ENCODE measurements at regions not wholly inside any gene's neighbourhood (a gene's known extent, or its start where the extent isn't known, plus 50 kb on each side); places are given as distances from the start of the nearest gene placed in this dataset.

GRCh38 chr22:27501191-27501936, 300.2 kb downstream of the MN1 start:
- no peak for DNase-seq (ENCODE audit: low read depth, low spot score)
- H3K36me3 Mint-ChIP-seq (ENCODE audit: low read depth) = no peaks in the 10 kb centered on the region
- peaks cover 6% of the 10 kb centered on the region for H3K27me3 Mint-ChIP-seq (ENCODE audit: low read depth)
- peak overlapping the region; percentile 48 for H3K27ac Mint-ChIP-seq (ENCODE audit: unreplicated experiment)
- no peak for TF ChIP-seq CTCF (conservative IDR thresholded peaks at IDR 0.05)
- H3K4me1 Mint-ChIP-seq = peaks cover 16% of the 10 kb centered on the region
- H3K9me3 Mint-ChIP-seq = peaks cover 2% of the 10 kb centered on the region
- no peak overlapping the region for H3K4me3 Mint-ChIP-seq

GRCh38 chr22:27502327-27502726, 299.2 kb downstream of the MN1 start:
- no peak overlapping the region for H3K4me3 Mint-ChIP-seq
- H3K9me3 Mint-ChIP-seq = peaks cover 2% of the 10 kb centered on the region
- H3K4me1 Mint-ChIP-seq = peaks cover 11% of the 10 kb centered on the region
- no peak for DNase-seq (ENCODE audit: low read depth, low spot score)
- H3K36me3 Mint-ChIP-seq (ENCODE audit: low read depth) = no peaks in the 10 kb centered on the region
- TF ChIP-seq CTCF (conservative IDR thresholded peaks at IDR 0.05) = no peak
- H3K27me3 Mint-ChIP-seq (ENCODE audit: low read depth) = peaks cover 10% of the 10 kb centered on the region
- H3K27ac Mint-ChIP-seq (ENCODE audit: unreplicated experiment) = no peak overlapping the region

DNA sequence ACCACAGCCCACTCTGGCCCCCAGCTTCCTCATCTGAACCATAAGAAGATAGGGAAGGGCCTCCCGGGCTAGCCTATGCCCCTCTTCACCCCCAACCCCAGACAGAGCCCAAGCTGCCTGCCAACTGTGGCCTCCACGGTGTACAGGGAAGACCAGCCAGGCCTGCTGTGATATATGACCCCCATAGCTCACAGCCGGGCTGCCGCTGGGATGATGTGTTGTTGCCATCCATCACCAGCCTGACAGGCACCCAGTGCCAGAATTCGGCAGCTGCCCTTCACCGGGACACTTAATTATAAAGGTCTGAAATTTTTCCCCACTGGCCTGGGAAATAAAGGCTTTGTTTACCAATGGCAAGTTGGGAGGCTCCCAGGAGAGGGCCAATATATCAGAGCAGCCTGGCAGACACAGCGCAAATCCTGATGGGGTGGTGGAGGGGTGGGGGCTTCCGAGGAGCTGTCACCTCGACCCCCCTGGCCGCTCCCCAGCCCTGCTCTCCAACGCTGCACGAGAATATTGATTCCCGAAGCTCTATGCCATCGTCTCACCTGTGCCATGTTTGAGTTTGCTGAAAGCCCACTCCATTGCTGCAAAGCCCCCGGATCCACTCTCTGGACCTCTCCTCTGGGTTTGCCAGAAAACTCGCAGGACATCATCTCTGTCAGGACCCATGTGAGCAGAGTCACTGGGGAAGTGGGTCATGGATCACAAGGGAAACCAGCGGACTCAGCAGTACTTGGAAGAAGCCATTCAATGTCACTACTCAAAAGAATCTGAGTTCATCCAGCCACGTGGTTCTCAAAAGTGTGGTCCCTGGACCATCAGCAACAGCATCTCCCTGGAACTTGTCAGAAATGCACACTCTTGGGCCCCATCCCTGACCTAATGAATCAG, 296.9 kb downstream of the MN1 start:
- no peak overlapping the region for H3K27ac Mint-ChIP-seq (ENCODE audit: unreplicated experiment)
- H3K4me3 Mint-ChIP-seq = no peak overlapping the region
- H3K4me1 Mint-ChIP-seq = peaks cover 11% of the 10 kb centered on the region
- no peaks in the 10 kb centered on the region for H3K36me3 Mint-ChIP-seq (ENCODE audit: low read depth)
- no peak for DNase-seq (ENCODE audit: low read depth, low spot score)
- peaks cover 10% of the 10 kb centered on the region for H3K27me3 Mint-ChIP-seq (ENCODE audit: low read depth)
- peaks cover 2% of the 10 kb centered on the region for H3K9me3 Mint-ChIP-seq
- TF ChIP-seq CTCF (conservative IDR thresholded peaks at IDR 0.05) = no peak

DNA sequence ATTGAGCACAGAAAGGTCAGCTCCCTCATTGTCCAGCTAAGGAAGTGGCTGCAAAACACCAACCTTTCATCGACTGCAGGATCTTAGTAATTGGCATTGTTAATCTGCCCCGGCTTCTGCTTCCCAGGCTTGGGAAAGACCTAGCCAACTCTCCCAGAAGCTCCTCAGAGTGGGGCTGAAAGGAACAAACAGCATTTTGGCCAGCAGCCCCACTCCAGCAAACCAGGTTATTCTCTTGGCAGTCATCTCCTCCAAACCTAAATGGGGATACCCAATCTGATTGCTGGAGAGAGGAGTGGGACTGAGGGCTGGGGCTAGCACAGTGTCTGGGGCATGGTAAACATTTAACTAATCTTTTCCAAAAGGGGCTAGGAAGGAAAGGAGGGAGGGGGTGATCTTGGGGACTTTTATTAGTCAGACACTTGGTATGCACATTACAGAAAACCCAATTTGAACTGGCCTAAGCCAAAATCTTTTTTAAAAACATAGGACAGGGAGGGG, 294.4 kb downstream of the MN1 start:
- peaks cover 2% of the 10 kb centered on the region for H3K9me3 Mint-ChIP-seq

More for the DNA sequence above, 294.4 kb downstream of the MN1 start:
- H3K4me3 Mint-ChIP-seq = no peak overlapping the region
- no peak overlapping the region for H3K27ac Mint-ChIP-seq (ENCODE audit: unreplicated experiment)
- H3K4me1 Mint-ChIP-seq = no peaks in the 10 kb centered on the region
- H3K27me3 Mint-ChIP-seq (ENCODE audit: low read depth) = peaks cover 14% of the 10 kb centered on the region
- no peaks in the 10 kb centered on the region for H3K36me3 Mint-ChIP-seq (ENCODE audit: low read depth)
- TF ChIP-seq CTCF (conservative IDR thresholded peaks at IDR 0.05) = no peak
- DNase-seq (ENCODE audit: low read depth, low spot score) = no peak
